HCT116 (cell line): ENCODE measurements at regions not wholly inside any gene's neighbourhood (a gene's known extent, or its start where the extent isn't known, plus 50 kb on each side); places are given as distances from the start of the nearest gene placed in this dataset.

Source experiments
- ATAC-seq: fragments of 200-7000 bp; cut with Tn5 transposase; 2 replicates; pipeline ENCODE4 v1.9.1; 2020; ENCODE audit warnings: mild to moderate bottlenecking, moderate library complexity
- BruUV-seq: library from RNA; stranded (reverse); fragments of 400-500 nt; replicated peaks from 2 replicates; lab custom pipeline; 2021; lab: Mats Ljungman, UMichigan
- CTCF ChIA-PET: fragments of 300-600 bp; sonication (Branson Sonifier 250); formaldehyde crosslinking; loops from one replicate; lab custom pipeline; 2021; ENCODE audit warnings: antibody characterized with exemption; lab: Charles Lee
- POLR2A ChIA-PET: fragments of 300-600, 350-600 bp; sonication (Branson Sonifier 250); formaldehyde crosslinking; loops from one replicate; lab custom pipeline; 2021; ENCODE audit warnings: antibody characterized with exemption; lab: Charles Lee
- RAD21 ChIA-PET, 2 experiments: fragments of 300-600 bp; sonication (Branson Sonifier 250); formaldehyde crosslinking; loops; one replicate each; lab custom pipeline; 2023; ENCODE audit warnings: low total read pairs in 2 of 2; ENCODE audit not compliant: uncharacterized antibody in 2 of 2, unreplicated experiment in 2 of 2, low non-redundant PET in 1 of 2; lab: Charles Lee
- DNase-seq: peaks from one replicate; pipeline ENCODE4 v3.0.0-alpha.2; 2010; ENCODE audit warnings: low read depth, low spot score
- H2AFZ ChIP-seq: fragments of 200-600 bp; shearing (Covaris generic), sonication (generic); 2 replicates; pipeline ENCODE4 v1.6.1; 2017; ENCODE audit warnings: low read depth, mixed run types, mixed read lengths, antibody characterized with exemption, low read length; ENCODE audit not compliant: poor library complexity, severe bottlenecking
- H3K27ac ChIP-seq: 2 replicates; pipeline ENCODE4 v1.5.1; 2012; ENCODE audit warnings: low read depth, low read length
- H3K27me3 ChIP-seq: fragments of 200-600 bp; sonication (generic); 2 replicates; pipeline ENCODE4 v1.6.1; 2016; ENCODE audit warnings: mixed run types, low read length, mixed read lengths; ENCODE audit not compliant: insufficient read depth
- H3K36me3 ChIP-seq, 2 experiments: fragments of 200-500 bp in 1 of 2; fragments of 200-600 bp in 1 of 2; sonication (Bioruptor generic) in 1 of 2; sonication (generic) in 1 of 2; 2 replicates each; pipeline versions ENCODE4 v1.5.1 to v1.6.1; 2014 to 2016; ENCODE audit warnings: low read length in 2 of 2, inconsistent platforms in 1 of 2, mixed read lengths in 1 of 2, mixed run types in 1 of 2; ENCODE audit not compliant: insufficient read depth in 2 of 2, control insufficient read depth in 1 of 2
- H3K4me1 ChIP-seq, 2 experiments: fragments of 200-600 bp in 1 of 2; sonication (generic) in 1 of 2; 2 replicates each; pipeline versions ENCODE4 v1.5.1 to v1.6.1; 2012 to 2017; ENCODE audit warnings: low read length in 2 of 2, inconsistent platforms in 1 of 2, mild to moderate bottlenecking in 1 of 2, mixed read lengths in 1 of 2, mixed run types in 1 of 2, moderate library complexity in 1 of 2; ENCODE audit not compliant: insufficient read depth in 2 of 2, control insufficient read depth in 1 of 2
- H3K4me2 ChIP-seq: fragments of 200-600 bp; sonication (generic); 2 replicates; pipeline ENCODE4 v1.6.1; 2017; ENCODE audit warnings: mixed run types, low read length, mixed read lengths
- H3K4me3 ChIP-seq, 2 experiments: fragments of 200-600 bp in 1 of 2; sonication (generic) in 1 of 2; replicated peaks in 1 of 2; 2 replicates each; pipeline ENCODE4 v1.5.1; 2011 to 2016; ENCODE audit warnings: low read length in 2 of 2, control low read depth in 1 of 2, low read depth in 1 of 2, mild to moderate bottlenecking in 1 of 2, mixed read lengths in 1 of 2, mixed run types in 1 of 2
- H3K79me2 ChIP-seq: fragments of 200-600 bp; sonication (generic); 2 replicates; pipeline ENCODE4 v1.6.1; 2017; ENCODE audit warnings: mild to moderate bottlenecking, mixed run types, low read length, moderate library complexity, mixed read lengths; ENCODE audit not compliant: insufficient read depth
- H3K9ac ChIP-seq: fragments of 200-600 bp; sonication (generic); 2 replicates; pipeline ENCODE4 v1.6.1; 2016; ENCODE audit warnings: low read length, mixed read lengths
- H3K9me2 ChIP-seq: fragments of 200-600 bp; sonication (generic), shearing (Covaris generic); 2 replicates; pipeline ENCODE4 v1.6.1; 2017; ENCODE audit warnings: mixed run types, mild to moderate bottlenecking, moderate library complexity; ENCODE audit not compliant: insufficient read depth
- H3K9me3 ChIP-seq, 2 experiments: fragments of 200-500 bp in 1 of 2; fragments of 200-600 bp in 1 of 2; sonication (Bioruptor generic) in 1 of 2; sonication (generic) in 1 of 2; 2 replicates each; pipeline ENCODE4 v1.6.1; 2014 to 2017; ENCODE audit warnings: low read length in 2 of 2, mixed read lengths in 2 of 2, inconsistent platforms in 1 of 2, low read depth in 1 of 2, mild to moderate bottlenecking in 1 of 2, mixed run types in 1 of 2, moderate library complexity in 1 of 2; ENCODE audit not compliant: control insufficient read depth in 1 of 2, insufficient read depth in 1 of 2
- H4K20me1 ChIP-seq: fragments of 200-600 bp; sonication (generic), shearing (Covaris generic); 2 replicates; pipeline ENCODE4 v1.6.1; 2017; ENCODE audit warnings: mixed run types, mild to moderate bottlenecking, moderate library complexity; ENCODE audit not compliant: insufficient read depth
- CBX3 ChIP-seq: IDR thresholded peaks from 2 replicates; pipeline ENCODE4 v1.6.1; 2012; ENCODE audit warnings: low read depth
- ELF1 ChIP-seq: IDR thresholded peaks from 2 replicates; pipeline ENCODE4 v1.6.1; 2012; ENCODE audit warnings: low read depth, borderline replicate concordance
- EZH2 ChIP-seq: fragments of 200-600 bp; sonication (generic); IDR thresholded peaks from 2 replicates; pipeline ENCODE4 v1.6.1; 2017; ENCODE audit warnings: antibody characterized with exemption, mixed run types
- FOSL1 ChIP-seq: IDR thresholded peaks from 2 replicates; pipeline ENCODE4 v1.6.1; 2012; ENCODE audit warnings: low read depth
- JUND ChIP-seq: IDR thresholded peaks from 2 replicates; pipeline ENCODE4 v1.6.1; 2012
- POLR2A ChIP-seq: IDR thresholded peaks from 2 replicates; pipeline ENCODE4 v1.7.0; 2011; ENCODE audit warnings: borderline replicate concordance; ENCODE audit not compliant: insufficient read depth, insufficient read length; ENCODE audit errors: extremely low read depth
- RAD21 ChIP-seq: IDR thresholded peaks from 2 replicates; pipeline ENCODE4 v1.6.1; 2012; ENCODE audit warnings: low read depth, mild to moderate bottlenecking
- REST ChIP-seq: IDR thresholded peaks from 2 replicates; pipeline ENCODE4 v1.6.1; 2012; ENCODE audit warnings: low read depth
- SP1 ChIP-seq: IDR thresholded peaks from 2 replicates; pipeline ENCODE4 v1.6.1; 2012; ENCODE audit warnings: low read depth
- TCF7L2 ChIP-seq: IDR thresholded peaks from 2 replicates; pipeline ENCODE4 v1.7.0; 2011; ENCODE audit warnings: borderline replicate concordance, inconsistent platforms; ENCODE audit not compliant: insufficient read depth, insufficient read length; ENCODE audit errors: extremely low read depth
- YY1 ChIP-seq: IDR thresholded peaks from 2 replicates; pipeline ENCODE4 v1.6.1; 2011; ENCODE audit warnings: low read length, low read depth, moderate library complexity, mild to moderate bottlenecking; ENCODE audit not compliant: insufficient replicate concordance; ENCODE audit errors: extremely low read depth
- ZFX ChIP-seq: fragments of 450-650 bp; IDR thresholded peaks from 2 replicates; pipeline ENCODE4 v1.6.1; 2017
- ZNF274 ChIP-seq: fragments of 200-500 bp; sonication (Bioruptor generic); IDR thresholded peaks from 2 replicates; pipeline ENCODE4 v1.6.1; 2014; ENCODE audit warnings: mild to moderate bottlenecking, low read depth, low read length, inconsistent platforms
- intact Hi-C: fragments of 100-400 bp; cut with micrococcal nuclease; formaldehyde crosslinking; loops from 2 replicates; pipeline ENCODE4 v1.10.0; 2022
- TF ChIP-seq, protein P1 (sequence below): IDR thresholded peaks from 2 replicates; pipeline ENCODE4 v1.6.1; 2011; ENCODE audit warnings: mild to moderate bottlenecking, low read length, moderate library complexity; ENCODE audit not compliant: insufficient replicate concordance; ENCODE audit errors: extremely low read depth

- DNase-seq (no peak), ATAC-seq (no peak)
- no TSS peak for BruUV-seq
- H3K4me1 ChIP-seq, result no peaks in the 10 kb centered on the region
- TF ChIP-seq ELF1 (no peak), FOSL1 (no peak), RAD21 (no peak)
- no peaks in the 10 kb centered on the region for H3K79me2 ChIP-seq
- peaks cover 0 to 19% of the 10 kb centered on the region in 2 experiments; a peak in 2 of 4 replicates for H3K9me3 ChIP-seq
- POLR2A ChIA-PET, result no interaction called here
- no peak overlapping the region for H3K4me2 ChIP-seq
- no peak overlapping the region for H3K4me3 ChIP-seq
- H3K36me3 ChIP-seq, result no peaks in the 10 kb centered on the region
- no peaks in the 10 kb centered on the region for H3K27me3 ChIP-seq
- no peak overlapping the region for H3K9ac ChIP-seq
- intact Hi-C loops, result no loop called here
- RAD21 ChIA-PET, result no interaction called here
- CTCF ChIA-PET, result no interaction called here
- no peaks in the 10 kb centered on the region for H3K9me2 ChIP-seq
- H4K20me1 ChIP-seq, result no peaks in the 10 kb centered on the region
- no peak overlapping the region for H3K27ac ChIP-seq
- no peak overlapping the region for H2AFZ ChIP-seq
These were observed 1196.1 kb upstream of the CDH9 start for GRCh38 chr5:28234356-28234968.

GRCh38 chr5:28226407-28226806 lies 1188.0 kb upstream of the CDH9 start:
- H3K9me3 ChIP-seq, result peaks cover 4 to 5% of the 10 kb centered on the region in 2 experiments; a peak in 2 of 4 replicates
- H3K9me2 ChIP-seq, result no peaks in the 10 kb centered on the region
- no peaks in the 10 kb centered on the region for H3K27me3 ChIP-seq
- ChIA-PET POLR2A (no interaction called here), CTCF (no interaction called here), RAD21 (no interaction called here)
- no peaks in the 10 kb centered on the region for H4K20me1 ChIP-seq
- no peak overlapping the region for H3K27ac ChIP-seq
- no TSS peak for BruUV-seq
- no peaks in the 10 kb centered on the region for H3K4me1 ChIP-seq
- no peak overlapping the region for H3K9ac ChIP-seq
- no peak overlapping the region for H3K4me2 ChIP-seq
- no peaks in the 10 kb centered on the region for H3K79me2 ChIP-seq
- H2AFZ ChIP-seq, result no peak overlapping the region
- no peak for ATAC-seq
- intact Hi-C loops, result no loop called here
- DNase-seq, result no peak
- H3K36me3 ChIP-seq, result no peaks in the 10 kb centered on the region
- no peak overlapping the region for H3K4me3 ChIP-seq
- TF ChIP-seq REST (no peak), TCF7L2 (no peak), ZNF274 (no peak), FOSL1 (no peak), SP1 (no peak), JUND (no peak), EZH2 (no peak), YY1 (no peak), CBX3 (no peak), POLR2A (no peak), ZFX (no peak), ELF1 (no peak)
- TF ChIP-seq, protein P1, sequence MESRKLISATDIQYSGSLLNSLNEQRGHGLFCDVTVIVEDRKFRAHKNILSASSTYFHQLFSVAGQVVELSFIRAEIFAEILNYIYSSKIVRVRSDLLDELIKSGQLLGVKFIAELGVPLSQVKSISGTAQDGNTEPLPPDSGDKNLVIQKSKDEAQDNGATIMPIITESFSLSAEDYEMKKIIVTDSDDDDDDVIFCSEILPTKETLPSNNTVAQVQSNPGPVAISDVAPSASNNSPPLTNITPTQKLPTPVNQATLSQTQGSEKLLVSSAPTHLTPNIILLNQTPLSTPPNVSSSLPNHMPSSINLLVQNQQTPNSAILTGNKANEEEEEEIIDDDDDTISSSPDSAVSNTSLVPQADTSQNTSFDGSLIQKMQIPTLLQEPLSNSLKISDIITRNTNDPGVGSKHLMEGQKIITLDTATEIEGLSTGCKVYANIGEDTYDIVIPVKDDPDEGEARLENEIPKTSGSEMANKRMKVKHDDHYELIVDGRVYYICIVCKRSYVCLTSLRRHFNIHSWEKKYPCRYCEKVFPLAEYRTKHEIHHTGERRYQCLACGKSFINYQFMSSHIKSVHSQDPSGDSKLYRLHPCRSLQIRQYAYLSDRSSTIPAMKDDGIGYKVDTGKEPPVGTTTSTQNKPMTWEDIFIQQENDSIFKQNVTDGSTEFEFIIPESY, result no peak
